Gastroesophageal sphincter (tissue), 3 donors: ENCODE measurements at regions not wholly inside any gene's neighbourhood (a gene's known extent, or its start where the extent isn't known, plus 50 kb on each side); places are given as distances from the start of the nearest gene placed in this dataset.

ENCODE experiments used
- CTCF ChIP-seq, 4 experiments: fragments of 200-600 bp in 2 of 4; fragments of 450-650 bp in 2 of 4; sonication (generic) in 1 of 4; IDR thresholded peaks; one replicate each; pipeline ENCODE4 v1.5.1; 2017 to 2019; ENCODE audit warnings: antibody characterized with exemption in 4 of 4, mild to moderate bottlenecking in 2 of 4, moderate library complexity in 2 of 4
- EP300 ChIP-seq: sonication (generic); formaldehyde crosslinking; IDR thresholded peaks from one replicate; pipeline ENCODE4 v1.6.1; 2017; ENCODE audit warnings: antibody characterized with exemption, mild to moderate bottlenecking
- POLR2A ChIP-seq, 2 donors: fragments of 450-650 bp; IDR thresholded peaks; one replicate each; pipeline ENCODE4 v1.6.1; 2017; ENCODE audit warnings: antibody characterized with exemption in 2 of 2, mild to moderate bottlenecking in 2 of 2, moderate library complexity in 1 of 2
- POLR2AphosphoS5 ChIP-seq: sonication (generic); formaldehyde crosslinking; IDR thresholded peaks from one replicate; pipeline ENCODE4 v1.6.1; 2017; ENCODE audit warnings: antibody characterized with exemption

- TF ChIP-seq POLR2AphosphoS5, result no peak
- TF ChIP-seq CTCF (IDR thresholded peaks at IDR 0.05), result no peak
- TF ChIP-seq POLR2A (IDR thresholded peaks at IDR 0.05), result no peak
- no peak for TF ChIP-seq EP300
Measured at GRCh38 chr5:56527174-56527573, 288.2 kb upstream of the MAP3K1 start.
